ENCODE measurements at regions not wholly inside any gene's neighbourhood (a gene's known extent, or its start where the extent isn't known, plus 50 kb on each side); places are given as distances from the start of the nearest gene placed in this dataset.

DNA sequence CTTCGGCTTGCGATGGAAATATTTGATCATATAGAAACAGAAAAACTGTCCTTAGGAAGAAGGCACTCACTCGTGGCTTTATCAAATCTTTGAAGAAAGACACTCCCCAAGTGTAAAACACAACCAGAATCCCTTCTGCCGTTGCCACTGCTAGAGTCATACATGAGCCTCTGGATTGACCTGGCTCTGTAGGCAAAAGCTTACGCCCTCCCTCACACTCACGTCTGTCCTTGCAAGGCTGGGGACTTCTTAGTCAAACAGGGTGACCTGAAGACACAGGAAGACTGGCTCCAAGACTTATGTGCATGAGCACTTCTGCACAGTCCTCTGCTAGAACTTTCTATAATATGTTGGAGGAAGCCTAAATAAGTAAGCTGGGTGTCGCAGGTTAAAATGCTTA lies 135.4 kb upstream of the MDFIC start:
- Mint-ChIP-seq H3K4me1 (ENCODE audit: low read depth) (peaks cover 51% of the 10 kb centered on the region), H3K36me3 (no peaks in the 10 kb centered on the region), H3K27me3 (peaks cover 3% of the 10 kb centered on the region), H3K27ac (peak overlapping the region; percentile 65), H3K4me3 (peak overlapping the region; percentile 35), H3K9me3 (no peaks in the 10 kb centered on the region)
- POLR2A ChIA-PET, result interaction anchor here (0.9 kb wide), 1 partner anchor 47 kb away, joined by 4 read pairs; no protein-coding TSS in a partner anchor
- intact Hi-C loops (cut with micrococcal nuclease), result no loop called here
- DNase-seq, result peak; percentile 35
- CTCF ChIA-PET, result interaction anchor here (1.4 kb wide), 1 partner anchor 79 kb away, joined by 3 read pairs; no protein-coding TSS in a partner anchor

DNA sequence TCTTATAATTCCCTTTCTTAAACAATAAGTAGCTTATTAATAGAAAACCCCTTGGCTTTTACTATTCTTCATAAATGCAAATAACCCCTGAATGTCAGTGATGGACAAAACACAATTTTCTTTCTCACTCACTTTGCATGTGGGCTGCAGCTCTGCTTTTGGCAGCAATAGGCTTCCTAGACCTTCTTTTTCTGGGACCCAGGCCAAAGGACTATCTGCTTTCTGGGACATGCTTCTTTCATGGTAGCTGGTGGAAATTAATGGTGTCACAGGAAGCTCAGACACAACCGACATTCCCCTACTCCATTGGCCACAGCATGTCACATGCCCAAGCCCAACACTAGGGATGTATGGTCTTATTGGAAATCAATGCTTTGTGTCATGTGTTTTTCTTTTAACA lies 134.3 kb upstream of the MDFIC start:
- Mint-ChIP-seq H3K4me3 (no peak overlapping the region), H3K9me3 (no peaks in the 10 kb centered on the region), H3K4me1 (ENCODE audit: low read depth) (peaks cover 51% of the 10 kb centered on the region), H3K27me3 (peaks cover 3% of the 10 kb centered on the region), H3K27ac (no peak overlapping the region), H3K36me3 (no peaks in the 10 kb centered on the region)
- no peak for DNase-seq
- ChIA-PET POLR2A (interaction anchor here (0.9 kb wide), 1 partner anchor 12 kb away, joined by 5 read pairs; no protein-coding TSS in a partner anchor), CTCF (interaction anchor here (1.4 kb wide), 1 partner anchor 78 kb away, joined by 3 read pairs; no protein-coding TSS in a partner anchor)
- intact Hi-C loops (cut with micrococcal nuclease), result no loop called here

DNA sequence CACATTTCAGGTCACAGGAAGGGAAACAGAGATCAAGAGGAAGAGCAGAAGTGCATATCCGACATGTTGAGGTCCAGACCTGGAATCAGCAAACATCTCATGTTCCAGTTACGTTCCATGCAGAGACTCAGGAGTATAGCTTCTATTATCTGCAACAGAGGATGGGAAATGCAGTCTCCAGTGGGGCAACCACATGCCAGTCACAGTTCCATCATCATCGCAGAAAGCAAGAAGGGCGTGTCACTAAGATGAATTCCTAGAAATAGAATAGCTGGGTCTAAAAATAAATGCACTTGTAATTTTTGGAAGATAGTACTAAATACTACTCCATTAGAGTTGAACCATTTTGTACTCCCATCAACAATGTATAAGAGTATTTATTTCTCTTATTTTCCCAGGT lies 133.2 kb upstream of the MDFIC start:
- H3K9me3 Mint-ChIP-seq, result no peaks in the 10 kb centered on the region
- no peaks in the 10 kb centered on the region for H3K36me3 Mint-ChIP-seq
- peaks cover 3% of the 10 kb centered on the region for H3K27me3 Mint-ChIP-seq
- POLR2A ChIA-PET, result no interaction called here
- intact Hi-C loops (cut with micrococcal nuclease), result loop anchor here (1.0 kb wide), 1 partner anchor 11 kb away; no protein-coding TSS in a partner anchor
- H3K4me3 Mint-ChIP-seq, result no peak overlapping the region
- no peak for DNase-seq
- CTCF ChIA-PET, result interaction anchor here (1.0 kb wide), 1 partner anchor 10 kb away, joined by 4 read pairs; no protein-coding TSS in a partner anchor
- no peak overlapping the region for H3K27ac Mint-ChIP-seq
- peaks cover 52% of the 10 kb centered on the region for H3K4me1 Mint-ChIP-seq (ENCODE audit: low read depth)

DNA sequence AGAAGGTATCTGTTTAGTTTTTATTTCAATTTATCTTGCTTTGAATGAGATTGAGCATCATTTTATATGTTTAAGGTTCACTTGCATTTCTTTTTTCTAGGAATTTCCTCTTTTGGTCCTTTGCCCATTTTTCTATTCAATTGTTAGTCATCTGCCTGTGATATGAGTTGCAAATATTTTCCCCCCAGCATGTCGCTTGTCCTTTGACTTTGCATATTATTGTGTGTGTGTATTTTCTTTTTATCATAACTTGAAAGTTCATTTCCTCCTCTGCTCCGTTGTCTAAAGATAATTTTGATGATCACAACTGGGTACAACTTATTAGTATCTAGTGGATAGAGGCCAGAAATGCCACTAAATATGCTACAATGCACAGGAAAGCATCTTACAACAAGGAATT lies 132.7 kb upstream of the MDFIC start:
- H3K9me3 Mint-ChIP-seq, result no peaks in the 10 kb centered on the region
- CTCF ChIA-PET, result no interaction called here
- no peak overlapping the region for H3K4me3 Mint-ChIP-seq
- peaks cover 3% of the 10 kb centered on the region for H3K27me3 Mint-ChIP-seq
- intact Hi-C loops (cut with micrococcal nuclease), result loop anchor here (1.0 kb wide), 1 partner anchor 10 kb away; no protein-coding TSS in a partner anchor
- H3K4me1 Mint-ChIP-seq (ENCODE audit: low read depth), result peaks cover 54% of the 10 kb centered on the region
- POLR2A ChIA-PET, result no interaction called here
- DNase-seq, result no peak
- no peaks in the 10 kb centered on the region for H3K36me3 Mint-ChIP-seq
- H3K27ac Mint-ChIP-seq, result peak overlapping the region; percentile 9

DNA sequence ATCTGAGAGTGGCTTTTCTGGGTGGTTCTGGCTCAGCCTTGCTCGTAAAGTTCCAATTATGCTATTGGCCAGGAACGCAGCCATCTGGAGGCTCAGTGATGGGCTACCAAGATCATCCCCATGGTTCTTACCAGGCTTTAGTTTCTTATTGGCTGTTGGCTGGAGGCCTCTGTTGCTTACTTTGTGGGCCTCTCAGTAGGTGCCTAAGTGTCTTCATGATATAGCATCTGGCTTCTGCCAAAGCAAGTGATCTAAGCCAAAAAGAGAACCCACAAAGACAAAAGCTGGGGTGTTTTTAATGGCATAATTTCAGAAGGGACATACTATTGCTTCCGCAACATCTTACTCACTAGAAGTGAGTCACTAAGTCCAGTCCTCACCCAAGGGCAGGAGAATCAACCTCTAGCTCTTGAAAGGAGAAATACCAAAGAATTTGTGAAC lies 132.0 kb upstream of the MDFIC start:
- Mint-ChIP-seq H3K4me1 (ENCODE audit: low read depth) (peaks cover 55% of the 10 kb centered on the region), H3K27me3 (peaks cover 3% of the 10 kb centered on the region)

DNA sequence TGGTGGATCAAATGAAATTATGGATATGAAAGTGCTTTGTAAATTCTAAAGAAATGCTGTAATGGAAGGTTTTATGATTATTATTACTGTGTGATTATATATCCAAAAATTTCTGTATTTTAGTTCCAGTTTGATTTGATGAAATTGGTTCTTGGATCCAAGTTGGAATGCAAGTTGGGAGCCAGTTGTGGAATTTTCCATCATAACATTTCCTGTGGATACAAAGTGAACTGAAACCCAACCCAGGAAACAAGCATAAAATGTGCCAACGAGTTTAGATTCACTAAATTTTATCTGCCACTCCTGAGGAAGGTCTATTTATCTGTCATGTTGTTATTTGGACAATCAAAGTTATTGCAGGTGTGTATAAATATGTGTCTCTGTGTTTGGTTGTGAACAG lies 131.4 kb upstream of the MDFIC start:
- Mint-ChIP-seq H3K36me3 (no peaks in the 10 kb centered on the region), H3K27ac (no peak overlapping the region), H3K27me3 (peaks cover 2% of the 10 kb centered on the region), H3K4me1 (ENCODE audit: low read depth) (peaks cover 54% of the 10 kb centered on the region), H3K9me3 (no peaks in the 10 kb centered on the region), H3K4me3 (no peak overlapping the region)
- intact Hi-C loops (cut with micrococcal nuclease), result no loop called here
- no peak for DNase-seq
- ChIA-PET POLR2A (interaction anchor here (0.9 kb wide), 1 partner anchor 9 kb away, joined by 6 read pairs; no protein-coding TSS in a partner anchor), CTCF (no interaction called here)

More for the DNA sequence above, 132.0 kb upstream of the MDFIC start:
- intact Hi-C loops (cut with micrococcal nuclease), result loop anchor here (1.0 kb wide), 1 partner anchor 9 kb away; no protein-coding TSS in a partner anchor
- POLR2A ChIA-PET, result interaction anchor here (0.9 kb wide), 1 partner anchor 10 kb away, joined by 6 read pairs; no protein-coding TSS in a partner anchor
- Mint-ChIP-seq H3K36me3 (no peaks in the 10 kb centered on the region), H3K9me3 (no peaks in the 10 kb centered on the region), H3K4me3 (no peak overlapping the region), H3K27ac (peak overlapping the region; percentile 59)
- CTCF ChIA-PET, result no interaction called here
- no peak for DNase-seq

DNA sequence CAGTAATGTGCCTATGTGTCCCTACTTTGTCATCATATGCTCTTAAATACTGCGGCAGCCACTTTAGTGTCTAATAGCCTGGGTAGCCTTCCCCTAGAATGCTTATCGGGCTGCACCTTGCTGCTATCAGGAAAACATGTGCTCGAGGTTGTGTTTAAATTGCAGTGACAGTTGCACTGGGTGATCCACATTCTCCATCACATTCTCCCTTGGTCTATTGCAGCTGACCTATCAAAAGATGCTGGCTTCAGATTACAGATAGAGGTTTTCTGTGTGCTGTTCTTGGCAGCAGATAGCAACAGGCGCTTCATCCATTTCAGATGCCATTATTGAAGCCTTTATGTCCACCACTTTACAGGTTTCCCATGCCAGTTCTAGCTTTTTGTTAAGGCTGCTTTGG lies 130.1 kb upstream of the MDFIC start:
- Mint-ChIP-seq H3K27ac (no peak overlapping the region), H3K4me3 (no peak overlapping the region), H3K36me3 (no peaks in the 10 kb centered on the region), H3K9me3 (no peaks in the 10 kb centered on the region), H3K27me3 (peaks cover 2% of the 10 kb centered on the region), H3K4me1 (ENCODE audit: low read depth) (peaks cover 57% of the 10 kb centered on the region)
- ChIA-PET POLR2A (interaction anchor here (1.9 kb wide), 1 partner anchor 11 kb away, joined by 4 read pairs; no protein-coding TSS in a partner anchor), CTCF (interaction anchor here (1.3 kb wide), 1 partner anchor 33 kb away, joined by 4 read pairs; no protein-coding TSS in a partner anchor)
- intact Hi-C loops (cut with micrococcal nuclease), result no loop called here
- DNase-seq, result no peak

DNA sequence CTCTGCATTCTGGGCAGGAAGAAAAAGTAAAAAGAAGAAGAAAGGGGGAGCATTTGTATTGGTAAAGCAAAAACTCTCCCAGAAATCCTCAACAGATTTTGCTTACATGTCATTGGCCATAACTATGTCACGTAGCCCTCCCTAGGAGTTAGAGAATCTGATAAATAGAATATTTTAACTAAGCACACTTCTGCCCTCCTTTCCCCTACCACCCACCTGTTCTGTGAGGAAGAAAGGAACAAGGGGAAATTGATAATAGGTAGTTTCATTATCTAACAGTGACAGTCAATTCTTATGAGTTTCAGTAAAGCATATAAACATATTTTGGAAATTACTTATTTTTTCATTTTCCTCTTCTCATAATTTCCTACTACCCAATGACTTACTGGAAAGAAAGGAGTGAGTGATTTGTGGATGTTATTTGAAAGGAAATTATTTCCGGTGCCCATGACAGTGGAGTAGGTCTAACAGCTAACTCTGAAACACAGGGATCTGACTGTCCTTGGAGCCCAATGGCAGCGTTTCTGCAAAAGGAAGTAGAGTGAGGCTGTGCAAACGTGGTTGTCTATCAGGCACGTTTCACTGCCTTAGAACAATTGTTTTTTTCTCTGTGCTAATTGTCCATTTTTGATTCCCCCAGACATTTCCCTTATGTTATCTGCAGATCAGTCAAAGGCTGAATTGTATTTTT lies 128.6 kb upstream of the MDFIC start:
- H3K27me3 Mint-ChIP-seq, result peaks cover 2% of the 10 kb centered on the region
- ChIA-PET CTCF (no interaction called here), POLR2A (interaction anchor here (1.5 kb wide), 1 partner anchor 40 kb away, joined by 4 read pairs; no protein-coding TSS in a partner anchor)
- H3K4me1 Mint-ChIP-seq (ENCODE audit: low read depth), result peaks cover 60% of the 10 kb centered on the region
- peak overlapping the region; percentile 66 for H3K27ac Mint-ChIP-seq
- H3K4me3 Mint-ChIP-seq, result no peak overlapping the region
- peak; percentile 36 for DNase-seq
- H3K36me3 Mint-ChIP-seq, result no peaks in the 10 kb centered on the region
- H3K9me3 Mint-ChIP-seq, result no peaks in the 10 kb centered on the region
- intact Hi-C loops (cut with micrococcal nuclease), result loop anchor here (1.0 kb wide), 1 partner anchor 40 kb away; no protein-coding TSS in a partner anchor

DNA sequence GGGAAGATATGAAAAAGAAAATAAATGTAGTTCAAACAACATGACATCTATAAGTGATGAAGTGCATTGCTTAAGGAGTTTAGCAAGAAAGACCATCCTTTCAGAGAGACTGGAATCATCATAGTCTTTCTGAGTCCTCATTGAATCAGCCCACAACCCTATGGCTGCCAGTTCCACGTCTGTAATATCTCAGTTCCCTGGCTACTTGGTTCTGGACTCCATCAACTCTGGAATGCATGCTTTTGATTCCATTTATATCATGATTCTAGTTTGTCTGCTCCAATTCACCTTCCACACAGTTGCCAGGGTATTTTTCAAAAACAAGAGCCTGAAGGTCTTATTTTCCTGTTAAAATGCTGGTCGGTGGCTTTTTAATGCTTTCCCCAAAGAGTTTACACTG lies 126.4 kb upstream of the MDFIC start:
- peaks cover 56% of the 10 kb centered on the region for H3K4me1 Mint-ChIP-seq (ENCODE audit: low read depth)
- no peaks in the 10 kb centered on the region for H3K36me3 Mint-ChIP-seq
- CTCF ChIA-PET, result no interaction called here
- H3K9me3 Mint-ChIP-seq, result no peaks in the 10 kb centered on the region
- DNase-seq, result no peak
- POLR2A ChIA-PET, result no interaction called here
- H3K27me3 Mint-ChIP-seq, result peaks cover 2% of the 10 kb centered on the region
- peak overlapping the region; percentile 40 for H3K27ac Mint-ChIP-seq
- H3K4me3 Mint-ChIP-seq, result no peak overlapping the region
- intact Hi-C loops (cut with micrococcal nuclease), result no loop called here

DNA sequence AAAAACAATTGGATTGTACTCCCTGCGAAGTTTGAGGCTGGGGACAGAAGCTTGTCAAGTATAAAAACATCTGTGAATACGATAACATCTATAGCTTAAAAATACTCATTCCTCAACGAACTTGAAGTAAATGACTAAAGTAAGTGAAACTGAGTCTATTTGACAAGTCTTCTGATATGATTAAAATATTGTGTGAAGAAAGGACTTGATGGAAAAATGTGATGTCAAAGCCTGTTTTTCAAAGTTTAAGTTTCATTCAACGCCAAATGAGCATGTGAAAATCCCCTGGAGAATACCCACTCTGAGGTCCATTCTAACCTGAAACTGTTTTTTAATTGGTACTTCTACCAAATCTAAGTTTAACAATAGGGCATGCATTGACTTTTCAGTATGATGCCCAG lies 122.3 kb upstream of the MDFIC start:
- CTCF ChIA-PET, result interaction anchor here (1.0 to 1.3 kb wide), 4 partner anchors 11 to 66 kb away, joined by 3 to 8 read pairs (median 4); no protein-coding TSS in a partner anchor
- POLR2A ChIA-PET, result interaction anchor here (1.0 to 4.2 kb wide), 12 partner anchors 10 to 126 kb away, joined by 3 to 19 read pairs (median 4); no protein-coding TSS in a partner anchor
- DNase-seq, result peak; percentile 22

DNA sequence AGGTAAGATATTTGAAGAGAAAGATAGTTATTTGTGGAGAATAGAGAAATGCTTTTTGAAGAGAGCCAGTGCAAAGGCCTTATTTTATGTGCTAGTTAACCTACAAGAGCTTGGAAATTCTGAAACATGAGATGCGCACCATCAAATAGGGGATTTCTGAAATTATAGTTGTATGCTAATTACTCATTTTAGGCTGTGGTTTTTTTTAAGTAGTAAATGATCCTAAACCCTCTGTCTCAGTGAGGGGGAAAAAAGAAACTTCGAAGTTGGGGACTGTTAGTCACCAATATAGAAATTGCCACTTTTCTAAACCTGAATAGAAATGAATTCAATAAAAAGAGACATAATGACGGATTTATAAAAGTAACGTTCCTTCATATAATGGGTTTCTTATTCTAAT lies 119.3 kb upstream of the MDFIC start:
- H3K9me3 Mint-ChIP-seq, result no peaks in the 10 kb centered on the region
- H3K27ac Mint-ChIP-seq, result peak overlapping the region; percentile 79
- intact Hi-C loops (cut with micrococcal nuclease), result loop anchor here (1.0 to 10.0 kb wide), 4 partner anchors 16 to 758 kb away; no protein-coding TSS in a partner anchor
- H3K27me3 Mint-ChIP-seq, result no peaks in the 10 kb centered on the region
- H3K4me3 Mint-ChIP-seq, result no peak overlapping the region
- ChIA-PET POLR2A (interaction anchor here (1.5 to 4.2 kb wide), 3 partner anchors 11 to 30 kb away, joined by 4 to 19 read pairs (median 5); no protein-coding TSS in a partner anchor), CTCF (interaction anchor here (1.0 kb wide), 1 partner anchor 11 kb away, joined by 5 read pairs; no protein-coding TSS in a partner anchor)
- H3K4me1 Mint-ChIP-seq (ENCODE audit: low read depth), result peaks cover 44% of the 10 kb centered on the region
- DNase-seq, result no peak
- H3K36me3 Mint-ChIP-seq, result no peaks in the 10 kb centered on the region

More for the DNA sequence above, 122.3 kb upstream of the MDFIC start:
- Mint-ChIP-seq H3K36me3 (no peaks in the 10 kb centered on the region), H3K27me3 (peaks cover 2% of the 10 kb centered on the region), H3K27ac (peak overlapping the region; percentile 77), H3K4me3 (no peak overlapping the region), H3K4me1 (ENCODE audit: low read depth) (peaks cover 56% of the 10 kb centered on the region), H3K9me3 (no peaks in the 10 kb centered on the region)
- intact Hi-C loops (cut with micrococcal nuclease), result loop anchor here (1.0 to 10.0 kb wide), 6 partner anchors 10 to 755 kb away; no protein-coding TSS in a partner anchor

DNA sequence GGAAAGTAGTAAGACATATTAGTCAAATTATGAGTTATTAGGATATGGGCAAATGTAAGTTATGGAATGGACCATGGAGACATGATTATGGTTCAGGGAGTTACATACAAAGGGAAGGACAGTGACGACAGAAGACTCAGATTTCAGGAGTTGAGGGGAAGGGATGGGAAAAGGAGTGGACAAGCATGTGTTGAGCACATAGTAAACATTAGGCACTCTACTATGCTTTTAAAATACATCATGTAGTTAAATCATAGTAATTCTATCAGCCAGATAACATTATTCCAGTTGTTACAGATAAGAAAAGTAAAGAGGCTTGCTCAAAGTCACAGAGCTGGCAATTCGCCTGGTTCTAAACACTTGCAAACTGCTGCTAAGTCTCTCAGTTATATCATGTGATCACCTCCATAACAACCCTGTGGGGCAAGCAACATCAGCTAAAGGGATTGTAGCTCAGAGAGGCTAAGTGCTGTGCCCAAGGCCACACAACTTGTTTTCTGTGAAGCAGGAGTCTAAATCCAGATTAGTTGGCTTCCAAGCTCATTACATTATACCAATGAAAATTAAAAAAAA lies 115.2 kb upstream of the MDFIC start:
- Mint-ChIP-seq H3K27ac (no peak overlapping the region), H3K36me3 (no peaks in the 10 kb centered on the region), H3K4me1 (ENCODE audit: low read depth) (peaks cover 18% of the 10 kb centered on the region), H3K27me3 (no peaks in the 10 kb centered on the region), H3K4me3 (no peak overlapping the region), H3K9me3 (no peaks in the 10 kb centered on the region)
- no peak for DNase-seq
- ChIA-PET CTCF (no interaction called here), POLR2A (no interaction called here)
- intact Hi-C loops (cut with micrococcal nuclease), result loop anchor here (10.0 kb wide), 1 partner anchor 762 kb away; no protein-coding TSS in a partner anchor

Measured in activated CD4-positive, alpha-beta memory T cell treated with anti-CD3 and anti-CD28 coated beads for 36 hours (primary cell).